ENCODE measurements at regions not wholly inside any gene's neighbourhood (a gene's known extent, or its start where the extent isn't known, plus 50 kb on each side); places are given as distances from the start of the nearest gene placed in this dataset.

DNA sequence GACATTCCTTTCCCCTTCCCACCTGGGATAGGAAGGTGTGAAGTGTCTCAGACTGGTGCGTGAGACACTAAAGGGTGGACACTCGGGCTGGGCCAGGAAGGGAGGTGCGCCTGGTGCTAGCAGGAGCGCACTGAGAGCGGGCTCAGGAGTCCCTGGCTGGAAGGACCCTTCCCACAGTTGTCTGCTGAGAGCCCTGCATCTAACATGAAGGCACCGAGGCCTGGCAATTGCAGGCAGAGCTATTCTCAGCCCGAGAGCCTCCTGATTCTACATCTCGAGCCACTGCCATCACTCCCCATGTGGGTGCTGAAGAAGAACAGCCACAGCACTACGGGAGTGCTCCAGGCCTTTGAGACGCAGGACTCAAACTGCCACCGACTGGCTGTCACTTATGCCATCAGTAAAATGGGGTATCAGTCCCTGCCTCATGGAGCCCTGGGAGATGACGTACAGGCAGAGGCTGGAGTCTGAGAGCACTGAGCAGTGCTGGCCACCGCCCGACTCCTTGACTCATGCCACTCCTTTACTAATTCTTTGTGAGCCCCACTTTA, 159.4 kb downstream of the KLF13 start:
- Mint-ChIP-seq H3K4me3 (ENCODE audit: unreplicated experiment) (no peak overlapping the region), H3K9me3 (ENCODE audit: unreplicated experiment) (peaks cover 11% of the 10 kb centered on the region), H3K27me3 (ENCODE audit: low read depth, unreplicated experiment) (peaks cover 39% of the 10 kb centered on the region), H3K36me3 (ENCODE audit: low read depth, unreplicated experiment) (peaks cover 6% of the 10 kb centered on the region), H3K4me1 (ENCODE audit: low read depth, unreplicated experiment) (peaks cover 11% of the 10 kb centered on the region), H3K27ac (ENCODE audit: unreplicated experiment) (no peak overlapping the region)
- H3K9me3 ChIP-seq (ENCODE audit: insufficient read depth, low read depth, low read length), result no peaks in the 10 kb centered on the region
- DNase-seq (ENCODE audit: low read depth) (no peak), FAIRE-seq (no peak)
- no peak for TF ChIP-seq EZH2 (IDR thresholded peaks at IDR 0.05; ENCODE audit: insufficient read depth, low read length)
- TF ChIP-seq, protein P1, sequence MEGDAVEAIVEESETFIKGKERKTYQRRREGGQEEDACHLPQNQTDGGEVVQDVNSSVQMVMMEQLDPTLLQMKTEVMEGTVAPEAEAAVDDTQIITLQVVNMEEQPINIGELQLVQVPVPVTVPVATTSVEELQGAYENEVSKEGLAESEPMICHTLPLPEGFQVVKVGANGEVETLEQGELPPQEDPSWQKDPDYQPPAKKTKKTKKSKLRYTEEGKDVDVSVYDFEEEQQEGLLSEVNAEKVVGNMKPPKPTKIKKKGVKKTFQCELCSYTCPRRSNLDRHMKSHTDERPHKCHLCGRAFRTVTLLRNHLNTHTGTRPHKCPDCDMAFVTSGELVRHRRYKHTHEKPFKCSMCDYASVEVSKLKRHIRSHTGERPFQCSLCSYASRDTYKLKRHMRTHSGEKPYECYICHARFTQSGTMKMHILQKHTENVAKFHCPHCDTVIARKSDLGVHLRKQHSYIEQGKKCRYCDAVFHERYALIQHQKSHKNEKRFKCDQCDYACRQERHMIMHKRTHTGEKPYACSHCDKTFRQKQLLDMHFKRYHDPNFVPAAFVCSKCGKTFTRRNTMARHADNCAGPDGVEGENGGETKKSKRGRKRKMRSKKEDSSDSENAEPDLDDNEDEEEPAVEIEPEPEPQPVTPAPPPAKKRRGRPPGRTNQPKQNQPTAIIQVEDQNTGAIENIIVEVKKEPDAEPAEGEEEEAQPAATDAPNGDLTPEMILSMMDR (IDR thresholded peaks at IDR 0.05; ENCODE audit: insufficient read depth, low read depth, low read length), result no peak
- no peaks in the 10 kb centered on the region for H3K79me2 ChIP-seq (ENCODE audit: insufficient read depth, low read length)
- H4K20me1 ChIP-seq (ENCODE audit: insufficient read depth, low read length), result no peaks in the 10 kb centered on the region
- H3K36me3 ChIP-seq (ENCODE audit: insufficient read depth, low read length), result no peaks in the 10 kb centered on the region
- no peak overlapping the region for H3K27ac ChIP-seq (ENCODE audit: low read depth, low read length)
- no peak overlapping the region for H3K9ac ChIP-seq (ENCODE audit: low read length)
- no peak overlapping the region for H3K4me2 ChIP-seq (ENCODE audit: low read length)
- no peak overlapping the region for H2AFZ ChIP-seq (ENCODE audit: low read depth, low read length)
- H3K4me1 ChIP-seq (ENCODE audit: insufficient read depth, low read length), result peaks cover 15% of the 10 kb centered on the region
- H3K27me3 ChIP-seq (ENCODE audit: insufficient read depth, low read length), result peaks cover 15% of the 10 kb centered on the region
- no peak overlapping the region for H3K4me3 ChIP-seq (ENCODE audit: insufficient read depth, low read depth, low read length)

DNA sequence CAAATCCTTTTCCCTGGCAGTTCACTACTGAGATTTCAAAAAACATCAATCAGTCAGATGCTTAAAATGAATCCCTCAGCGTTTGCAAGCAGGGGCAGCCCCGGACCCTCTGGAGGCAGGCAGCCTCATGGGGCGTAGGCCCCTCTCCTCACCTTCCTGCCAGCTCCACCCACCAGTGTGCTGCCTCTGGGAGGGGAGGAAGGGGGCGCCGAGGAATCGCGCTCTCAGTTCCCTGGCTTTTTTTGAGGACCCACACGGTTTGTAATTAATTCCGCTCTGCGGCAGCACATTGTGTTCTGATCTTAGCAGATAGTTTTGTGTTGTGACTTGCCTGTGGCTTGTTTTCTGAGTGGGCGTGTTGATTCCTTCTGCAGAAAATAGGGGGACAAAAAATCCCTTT, 159.9 kb downstream of the KLF13 start:
- H3K4me1 ChIP-seq (ENCODE audit: insufficient read depth, low read length), result peaks cover 15% of the 10 kb centered on the region
- H3K9me3 ChIP-seq (ENCODE audit: insufficient read depth, low read depth, low read length), result no peaks in the 10 kb centered on the region
- no peaks in the 10 kb centered on the region for H4K20me1 ChIP-seq (ENCODE audit: insufficient read depth, low read length)
- H3K36me3 ChIP-seq (ENCODE audit: insufficient read depth, low read length), result no peaks in the 10 kb centered on the region
- Mint-ChIP-seq H3K4me1 (ENCODE audit: low read depth, unreplicated experiment) (peaks cover 11% of the 10 kb centered on the region), H3K9me3 (ENCODE audit: unreplicated experiment) (peaks cover 11% of the 10 kb centered on the region), H3K36me3 (ENCODE audit: low read depth, unreplicated experiment) (peaks cover 6% of the 10 kb centered on the region), H3K4me3 (ENCODE audit: unreplicated experiment) (no peak overlapping the region), H3K27ac (ENCODE audit: unreplicated experiment) (no peak overlapping the region), H3K27me3 (ENCODE audit: low read depth, unreplicated experiment) (peaks cover 35% of the 10 kb centered on the region)
- H3K79me2 ChIP-seq (ENCODE audit: insufficient read depth, low read length), result no peaks in the 10 kb centered on the region
- no peak overlapping the region for H3K9ac ChIP-seq (ENCODE audit: low read length)
- peaks cover 11% of the 10 kb centered on the region for H3K27me3 ChIP-seq (ENCODE audit: insufficient read depth, low read length)
- H3K4me2 ChIP-seq (ENCODE audit: low read length), result no peak overlapping the region
- DNase-seq (ENCODE audit: low read depth) (no peak), FAIRE-seq (no peak)
- TF ChIP-seq, protein P1 (IDR thresholded peaks at IDR 0.05; ENCODE audit: insufficient read depth, low read depth, low read length), result no peak
- TF ChIP-seq EZH2 (IDR thresholded peaks at IDR 0.05; ENCODE audit: insufficient read depth, low read length), result no peak
- no peak overlapping the region for H3K4me3 ChIP-seq (ENCODE audit: insufficient read depth, low read depth, low read length)
- no peak overlapping the region for H2AFZ ChIP-seq (ENCODE audit: low read depth, low read length)
- H3K27ac ChIP-seq (ENCODE audit: low read depth, low read length), result no peak overlapping the region

DNA sequence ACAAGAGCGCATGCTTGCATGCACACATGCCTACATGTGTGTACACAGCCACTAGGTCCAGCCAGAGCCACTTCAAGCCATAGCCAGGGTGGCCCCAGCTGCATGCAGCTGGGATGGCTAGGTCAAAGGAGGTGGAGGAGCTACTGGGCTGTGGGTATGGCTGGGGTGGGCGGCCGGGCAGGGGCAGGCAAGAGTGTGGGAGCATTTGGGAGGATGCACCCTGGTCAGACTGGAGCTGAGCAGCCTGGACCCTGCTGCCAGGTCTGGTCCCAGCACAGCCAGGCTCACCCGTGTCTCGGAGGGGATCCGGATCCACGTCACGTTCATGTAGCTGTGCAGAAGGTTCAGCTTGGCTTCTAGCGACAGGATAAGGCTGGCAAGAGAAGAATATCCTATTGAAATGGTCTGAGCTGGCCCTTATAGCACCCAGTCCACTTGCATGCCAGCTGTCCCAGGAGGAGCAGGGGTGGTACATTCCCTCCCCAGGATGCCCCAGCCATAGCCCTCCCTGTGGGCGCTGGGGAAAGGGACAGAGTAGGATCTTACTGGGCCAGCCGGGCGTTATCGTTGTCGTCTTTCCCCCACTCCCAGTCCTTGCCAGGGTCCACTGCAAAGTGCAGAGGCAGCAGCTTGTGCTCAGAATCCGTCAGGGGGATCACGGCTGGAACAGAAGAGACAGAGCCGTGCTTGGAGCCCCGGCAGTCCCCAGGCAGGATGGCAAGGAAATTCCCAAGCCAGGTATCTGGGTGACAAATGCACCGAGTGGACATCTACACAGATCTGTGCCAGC, 160.5 kb downstream of the KLF13 start:
- Histone ChIP-seq H3K27me3 (ENCODE audit: insufficient read depth, low read length) (peaks cover 6% of the 10 kb centered on the region), H3K79me2 (ENCODE audit: insufficient read depth, low read length) (no peaks in the 10 kb centered on the region), H3K4me2 (ENCODE audit: low read length) (no peak overlapping the region), H3K36me3 (ENCODE audit: insufficient read depth, low read length) (no peaks in the 10 kb centered on the region), H3K9me3 (ENCODE audit: insufficient read depth, low read depth, low read length) (no peaks in the 10 kb centered on the region), H3K9ac (ENCODE audit: low read length) (no peak overlapping the region), H3K27ac (ENCODE audit: low read depth, low read length) (no peak overlapping the region), H3K4me1 (ENCODE audit: insufficient read depth, low read length) (peaks cover 15% of the 10 kb centered on the region), H4K20me1 (ENCODE audit: insufficient read depth, low read length) (no peaks in the 10 kb centered on the region), H3K4me3 (ENCODE audit: insufficient read depth, low read depth, low read length) (no peak overlapping the region), H2AFZ (ENCODE audit: low read depth, low read length) (no peak overlapping the region)
- peaks cover 6% of the 10 kb centered on the region for H3K36me3 Mint-ChIP-seq (ENCODE audit: low read depth, unreplicated experiment)
- H3K27ac Mint-ChIP-seq (ENCODE audit: unreplicated experiment), result no peak overlapping the region
- H3K4me3 Mint-ChIP-seq (ENCODE audit: unreplicated experiment), result no peak overlapping the region
- FAIRE-seq (no peak), DNase-seq (ENCODE audit: low read depth) (no peak)
- peaks cover 16% of the 10 kb centered on the region for H3K9me3 Mint-ChIP-seq (ENCODE audit: unreplicated experiment)
- no peak for TF ChIP-seq EZH2 (IDR thresholded peaks at IDR 0.05; ENCODE audit: insufficient read depth, low read length)
- TF ChIP-seq, protein P1 (IDR thresholded peaks at IDR 0.05; ENCODE audit: insufficient read depth, low read depth, low read length), result no peak
- H3K27me3 Mint-ChIP-seq (ENCODE audit: low read depth, unreplicated experiment), result peaks cover 29% of the 10 kb centered on the region
- peaks cover 11% of the 10 kb centered on the region for H3K4me1 Mint-ChIP-seq (ENCODE audit: low read depth, unreplicated experiment)
